Left colon (tissue), 2 donors: ENCODE measurements at regions not wholly inside any gene's neighbourhood (a gene's known extent, or its start where the extent isn't known, plus 50 kb on each side); places are given as distances from the start of the nearest gene placed in this dataset.

Experiments used
- ATAC-seq: fragments of 200-7000 bp; cut with Tn5 transposase; one replicate; pipeline ENCODE4 v1.9.1; 2020; ENCODE audit warnings: mild to moderate bottlenecking, moderate library complexity
- DNase-seq, 2 donors: peaks; one replicate each; pipeline ENCODE4 v3.0.0-alpha.2; 2020
- intact Hi-C, 2 donors: fragments of 100-400 bp; cut with DNase I in 1 of 2; cut with micrococcal nuclease in 1 of 2; formaldehyde crosslinking; loops; one replicate each; pipeline versions ENCODE4 v1.11.2 to v1.14.0; 2022; cut with DNase I, micrococcal nuclease
- donor health status: DM: no; HTN: no; CAD: no.
- donor health status: DM: yes; HTN: yes; CAD: no.

GRCh38 chr4:67256388-67257043, 288.8 kb downstream of the CENPC start:
- ATAC-seq (no peak), DNase-seq (no peak)
- intact Hi-C loops, result no loop called here

GRCh38 chr4:67250131-67250896, 295.0 kb downstream of the CENPC start:
- intact Hi-C loops, result no loop called here
- ATAC-seq (no peak), DNase-seq (no peak)

GRCh38 chr4:67236788-67237187, 308.5 kb downstream of the CENPC start:
- no peak for DNase-seq
- intact Hi-C loops, result no loop called here
- ATAC-seq, result no peak

GRCh38 chr4:67236318-67236717, 309.0 kb downstream of the CENPC start:
- intact Hi-C loops, result no loop called here
- DNase-seq, result no peak
- no peak for ATAC-seq

GRCh38 chr4:67234296-67234695, 311.0 kb downstream of the CENPC start:
- intact Hi-C loops, result no loop called here
- ATAC-seq (no peak), DNase-seq (no peak)

- ATAC-seq (no peak), DNase-seq (no peak)
- intact Hi-C loops, result no loop called here
Observed at GRCh38 chr4:67229148-67229547, 316.2 kb downstream of the CENPC start.

GRCh38 chr4:67220861-67221260, 324.4 kb downstream of the CENPC start:
- ATAC-seq, result no peak
- no peak for DNase-seq
- intact Hi-C loops, result no loop called here

- DNase-seq (no peak), ATAC-seq (no peak)
- intact Hi-C loops, result no loop called here
Observed at GRCh38 chr4:67218883-67219282, 326.4 kb downstream of the CENPC start.

GRCh38 chr4:67207941-67208441, 337.3 kb downstream of the CENPC start:
- intact Hi-C loops, result no loop called here
- no peak for ATAC-seq
- no peak for DNase-seq

GRCh38 chr4:67204441-67204840, 340.9 kb downstream of the CENPC start:
- no peak for DNase-seq
- no peak for ATAC-seq
- intact Hi-C loops, result no loop called here

- DNase-seq, result no peak
- intact Hi-C loops, result no loop called here
Observed at GRCh38 chr4:67201334-67201733, 344.0 kb downstream of the CENPC start.

GRCh38 chr4:67198727-67199126, 346.6 kb downstream of the CENPC start:
- ATAC-seq, result no peak
- intact Hi-C loops, result no loop called here
- no peak for DNase-seq

More at GRCh38 chr4:67201334-67201733, 344.0 kb downstream of the CENPC start:
- ATAC-seq, result no peak

GRCh38 chr4:67167849-67168248, 377.5 kb downstream of the CENPC start:
- DNase-seq (no peak), ATAC-seq (no peak)
- intact Hi-C loops, result no loop called here

GRCh38 chr4:67162690-67163089, 382.6 kb downstream of the CENPC start:
- intact Hi-C loops, result no loop called here
- ATAC-seq (no peak), DNase-seq (no peak)

- ATAC-seq (no peak), DNase-seq (no peak)
- intact Hi-C loops, result no loop called here
Observed at GRCh38 chr4:67161311-67161710, 384.0 kb downstream of the CENPC start.

- intact Hi-C loops, result no loop called here
- DNase-seq, result no peak
- ATAC-seq, result no peak
Observed at GRCh38 chr4:67160394-67160793, 384.9 kb downstream of the CENPC start.

GRCh38 chr4:67158666-67159065, 386.6 kb downstream of the CENPC start:
- ATAC-seq, result no peak
- intact Hi-C loops, result no loop called here
- no peak for DNase-seq

GRCh38 chr4:67152976-67153375, 392.3 kb downstream of the CENPC start:
- ATAC-seq, result no peak
- intact Hi-C loops, result no loop called here

GRCh38 chr4:67151376-67152343, 393.6 kb downstream of the CENPC start:
- intact Hi-C loops, result no loop called here
- ATAC-seq (no peak), DNase-seq (no peak)

More at GRCh38 chr4:67152976-67153375, 392.3 kb downstream of the CENPC start:
- no peak for DNase-seq
